ENCODE measurements at regions not wholly inside any gene's neighbourhood (a gene's known extent, or its start where the extent isn't known, plus 50 kb on each side); places are given as distances from the start of the nearest gene placed in this dataset.
"Not testable (repeated sequence)": the region's sequence is repeated elsewhere in the genome, so short reads cannot be mapped to it uniquely, and the experiment has no call there.

- DNase-seq, result no peak
Observed at GRCh38 chr3:20810555-20810954, 624.5 kb upstream of the SGO1 start.

- no peak for DNase-seq
Observed at GRCh38 chr3:20809356-20809755, 623.4 kb upstream of the SGO1 start.

- DNase-seq, result no peak
Observed at GRCh38 chr3:20808864-20809263, 622.9 kb upstream of the SGO1 start.

- no peak for DNase-seq
Observed at GRCh38 chr3:20798666-20799065, 612.7 kb upstream of the SGO1 start.

- DNase-seq, result no peak
Observed at GRCh38 chr3:20787005-20787404, 601.0 kb upstream of the SGO1 start.

GRCh38 chr3:20776692-20777091 is 590.7 kb upstream of the SGO1 start:
- no peak for DNase-seq

- no peak for DNase-seq
Observed at GRCh38 chr3:20776286-20776685, 590.3 kb upstream of the SGO1 start.

GRCh38 chr3:20773320-20773984 is 587.4 kb upstream of the SGO1 start:
- DNase-seq, result no peak

- DNase-seq, result no peak
Observed at GRCh38 chr3:20772869-20773268, 586.9 kb upstream of the SGO1 start.

- DNase-seq, result no peak
Observed at GRCh38 chr3:20769430-20769829, 583.4 kb upstream of the SGO1 start.

- DNase-seq, result no peak
Observed at GRCh38 chr3:20760981-20761380, 575.0 kb upstream of the SGO1 start.

GRCh38 chr3:20752416-20752815 is 566.4 kb upstream of the SGO1 start:
- DNase-seq, result no peak

GRCh38 chr3:20751296-20751695 is 565.3 kb upstream of the SGO1 start:
- no peak for DNase-seq

GRCh38 chr3:20747741-20748140 is 561.7 kb upstream of the SGO1 start:
- no peak for DNase-seq

GRCh38 chr3:20743553-20744321 is 557.7 kb upstream of the SGO1 start:
- no peak for DNase-seq

- DNase-seq, result no peak
Observed at GRCh38 chr3:20742903-20743552, 557.0 kb upstream of the SGO1 start.

- no peak for DNase-seq
Observed at GRCh38 chr3:20741381-20741780, 555.4 kb upstream of the SGO1 start.

GRCh38 chr3:20739814-20740213 is 553.8 kb upstream of the SGO1 start:
- no peak for DNase-seq

- no peak for DNase-seq
Observed at GRCh38 chr3:20736287-20736852, 550.4 kb upstream of the SGO1 start.

GRCh38 chr3:20729185-20729584 is 543.2 kb upstream of the SGO1 start:
- DNase-seq, result no peak

- no peak for DNase-seq
Observed at GRCh38 chr3:20726786-20727185, 540.8 kb upstream of the SGO1 start.

GRCh38 chr3:20724241-20724640 is 538.2 kb upstream of the SGO1 start:
- DNase-seq, result no peak

GRCh38 chr3:20716425-20716824 is 530.4 kb upstream of the SGO1 start:
- not testable (repeated sequence) for DNase-seq

- no peak for DNase-seq
Observed at GRCh38 chr3:20701641-20702040, 515.6 kb upstream of the SGO1 start.
